ENCODE measurements at regions not wholly inside any gene's neighbourhood (a gene's known extent, or its start where the extent isn't known, plus 50 kb on each side); places are given as distances from the start of the nearest gene placed in this dataset.
"Not testable (repeated sequence)": the region's sequence is repeated elsewhere in the genome, so short reads cannot be mapped to it uniquely, and the experiment has no call there.

- no peaks in the 10 kb centered on the region for H3K27me3 Mint-ChIP-seq
- H3K36me3 Mint-ChIP-seq (ENCODE audit: low read depth): no peaks in the 10 kb centered on the region
- no peaks in the 10 kb centered on the region for H3K9me3 Mint-ChIP-seq
- no peak overlapping the region for H3K4me3 Mint-ChIP-seq
- POLR2A ChIA-PET: no interaction called here
- no peaks in the 10 kb centered on the region for H3K4me1 Mint-ChIP-seq
- CTCF ChIA-PET: no interaction called here
- DNase-seq: no peak
- no peak overlapping the region for H3K27ac Mint-ChIP-seq
Measured at GRCh38 chr7:20911081-20911480, 124.4 kb upstream of the SP8 start.

- no peaks in the 10 kb centered on the region for H3K36me3 Mint-ChIP-seq (ENCODE audit: low read depth)
- no peak overlapping the region for H3K4me3 Mint-ChIP-seq
- H3K27me3 Mint-ChIP-seq: no peaks in the 10 kb centered on the region
- DNase-seq: no peak
- POLR2A ChIA-PET: no interaction called here
- H3K4me1 Mint-ChIP-seq: no peaks in the 10 kb centered on the region
- no peaks in the 10 kb centered on the region for H3K9me3 Mint-ChIP-seq
- CTCF ChIA-PET: no interaction called here
- H3K27ac Mint-ChIP-seq: no peak overlapping the region
Measured at GRCh38 chr7:20913853-20914252, 127.2 kb upstream of the SP8 start.

- Mint-ChIP-seq H3K27me3 (no peaks in the 10 kb centered on the region), H3K4me3 (no peak overlapping the region), H3K36me3 (ENCODE audit: low read depth) (no peaks in the 10 kb centered on the region), H3K4me1 (no peaks in the 10 kb centered on the region), H3K9me3 (no peaks in the 10 kb centered on the region), H3K27ac (no peak overlapping the region)
- no peak for DNase-seq
- CTCF ChIA-PET: no interaction called here
- POLR2A ChIA-PET: interaction anchor here (0.5 kb wide), 1 partner anchor 445 kb away, joined by 5 read pairs; no protein-coding TSS in a partner anchor
Measured at GRCh38 chr7:20916311-20916710, 129.6 kb upstream of the SP8 start.

- H3K4me1 Mint-ChIP-seq: no peaks in the 10 kb centered on the region
- no peaks in the 10 kb centered on the region for H3K9me3 Mint-ChIP-seq
- H3K36me3 Mint-ChIP-seq (ENCODE audit: low read depth): no peaks in the 10 kb centered on the region
- H3K27ac Mint-ChIP-seq: no peak overlapping the region
- no peak overlapping the region for H3K4me3 Mint-ChIP-seq
- ChIA-PET POLR2A (no interaction called here), CTCF (no interaction called here)
- DNase-seq: no peak
- H3K27me3 Mint-ChIP-seq: no peaks in the 10 kb centered on the region
Measured at GRCh38 chr7:20917603-20918002, 130.9 kb upstream of the SP8 start.

- ChIA-PET POLR2A (no interaction called here), CTCF (no interaction called here)
- Mint-ChIP-seq H3K27ac (no peak overlapping the region), H3K36me3 (ENCODE audit: low read depth) (no peaks in the 10 kb centered on the region), H3K4me1 (no peaks in the 10 kb centered on the region), H3K9me3 (no peaks in the 10 kb centered on the region), H3K4me3 (no peak overlapping the region), H3K27me3 (no peaks in the 10 kb centered on the region)
- no peak for DNase-seq
Measured at GRCh38 chr7:20918156-20918555, 131.5 kb upstream of the SP8 start.

- H3K9me3 Mint-ChIP-seq; H3K36me3 Mint-ChIP-seq (ENCODE audit: low read depth); H3K4me3 Mint-ChIP-seq; CTCF ChIA-PET; H3K27ac Mint-ChIP-seq; H3K4me1 Mint-ChIP-seq; DNase-seq; H3K27me3 Mint-ChIP-seq; POLR2A ChIA-PET: not testable (repeated sequence)
Measured at GRCh38 chr7:20927178-20927577, 140.5 kb upstream of the SP8 start.

GRCh38 chr7:20927976-20928375 is 141.3 kb upstream of the SP8 start:
- CTCF ChIA-PET: no interaction called here
- Mint-ChIP-seq H3K36me3 (ENCODE audit: low read depth) (no peaks in the 10 kb centered on the region), H3K4me1 (no peaks in the 10 kb centered on the region), H3K27ac (no peak overlapping the region), H3K9me3 (peaks cover 3% of the 10 kb centered on the region), H3K27me3 (no peaks in the 10 kb centered on the region), H3K4me3 (no peak overlapping the region)
- DNase-seq: no peak
- POLR2A ChIA-PET: no interaction called here

GRCh38 chr7:20929199-20929598 is 142.5 kb upstream of the SP8 start:
- H3K27ac Mint-ChIP-seq: no peak overlapping the region
- H3K9me3 Mint-ChIP-seq: peaks cover 3% of the 10 kb centered on the region
- no peaks in the 10 kb centered on the region for H3K36me3 Mint-ChIP-seq (ENCODE audit: low read depth)
- POLR2A ChIA-PET: no interaction called here
- H3K4me1 Mint-ChIP-seq: no peaks in the 10 kb centered on the region
- no peaks in the 10 kb centered on the region for H3K27me3 Mint-ChIP-seq
- no peak overlapping the region for H3K4me3 Mint-ChIP-seq
- CTCF ChIA-PET: no interaction called here
- no peak for DNase-seq

- DNase-seq: no peak
- ChIA-PET CTCF (interaction anchor here (0.9 kb wide), 1 partner anchor 11 kb away, joined by 3 read pairs; no protein-coding TSS in a partner anchor), POLR2A (no interaction called here)
- Mint-ChIP-seq H3K4me1 (no peaks in the 10 kb centered on the region), H3K9me3 (peaks cover 3% of the 10 kb centered on the region), H3K27ac (no peak overlapping the region), H3K4me3 (no peak overlapping the region), H3K36me3 (ENCODE audit: low read depth) (no peaks in the 10 kb centered on the region), H3K27me3 (no peaks in the 10 kb centered on the region)
Measured at GRCh38 chr7:20931739-20932138, 145.1 kb upstream of the SP8 start.

GRCh38 chr7:20932785-20933527 is 146.3 kb upstream of the SP8 start:
- Mint-ChIP-seq H3K36me3 (ENCODE audit: low read depth) (no peaks in the 10 kb centered on the region), H3K4me1 (no peaks in the 10 kb centered on the region)

GRCh38 chr7:20945451-20945850 is 158.8 kb upstream of the SP8 start:
- H3K27me3 Mint-ChIP-seq: no peaks in the 10 kb centered on the region
- no peak overlapping the region for H3K4me3 Mint-ChIP-seq
- no peaks in the 10 kb centered on the region for H3K4me1 Mint-ChIP-seq
- H3K36me3 Mint-ChIP-seq (ENCODE audit: low read depth): no peaks in the 10 kb centered on the region
- POLR2A ChIA-PET: no interaction called here
- DNase-seq: no peak
- no peak overlapping the region for H3K27ac Mint-ChIP-seq
- CTCF ChIA-PET: no interaction called here
- no peaks in the 10 kb centered on the region for H3K9me3 Mint-ChIP-seq

More at GRCh38 chr7:20932785-20933527, 146.3 kb upstream of the SP8 start:
- no peaks in the 10 kb centered on the region for H3K9me3 Mint-ChIP-seq
- ChIA-PET CTCF (no interaction called here), POLR2A (no interaction called here)
- no peak for DNase-seq
- no peak overlapping the region for H3K4me3 Mint-ChIP-seq
- no peaks in the 10 kb centered on the region for H3K27me3 Mint-ChIP-seq
- H3K27ac Mint-ChIP-seq: no peak overlapping the region

- H3K4me3 Mint-ChIP-seq: no peak overlapping the region
- no peaks in the 10 kb centered on the region for H3K27me3 Mint-ChIP-seq
- no peak for DNase-seq
- H3K36me3 Mint-ChIP-seq (ENCODE audit: low read depth): no peaks in the 10 kb centered on the region
- no peak overlapping the region for H3K27ac Mint-ChIP-seq
- ChIA-PET CTCF (no interaction called here), POLR2A (no interaction called here)
- no peaks in the 10 kb centered on the region for H3K9me3 Mint-ChIP-seq
- no peaks in the 10 kb centered on the region for H3K4me1 Mint-ChIP-seq
Measured at GRCh38 chr7:20952916-20953315, 166.2 kb upstream of the SP8 start.

GRCh38 chr7:20954711-20955619 is 168.3 kb upstream of the SP8 start:
- no peak for DNase-seq
- no peaks in the 10 kb centered on the region for H3K9me3 Mint-ChIP-seq
- POLR2A ChIA-PET: no interaction called here
- H3K27ac Mint-ChIP-seq: no peak overlapping the region
- no peaks in the 10 kb centered on the region for H3K4me1 Mint-ChIP-seq
- CTCF ChIA-PET: no interaction called here
- no peak overlapping the region for H3K4me3 Mint-ChIP-seq
- no peaks in the 10 kb centered on the region for H3K27me3 Mint-ChIP-seq
- H3K36me3 Mint-ChIP-seq (ENCODE audit: low read depth): no peaks in the 10 kb centered on the region

GRCh38 chr7:20958572-20958971 is 171.9 kb upstream of the SP8 start:
- Mint-ChIP-seq H3K36me3 (ENCODE audit: low read depth) (no peaks in the 10 kb centered on the region), H3K4me1 (no peaks in the 10 kb centered on the region), H3K27ac (no peak overlapping the region), H3K27me3 (no peaks in the 10 kb centered on the region), H3K9me3 (no peaks in the 10 kb centered on the region), H3K4me3 (no peak overlapping the region)
- CTCF ChIA-PET: no interaction called here
- no peak for DNase-seq
- POLR2A ChIA-PET: no interaction called here

Measured in activated CD4-positive, alpha-beta memory T cell treated with anti-CD3 and anti-CD28 coated beads, Interleukin-2, amount 10 ng/mL, durations not matched to agents 7 days and 5 days (primary cell).